GM18502 (cell line): ENCODE measurements at regions not wholly inside any gene's neighbourhood (a gene's known extent, or its start where the extent isn't known, plus 50 kb on each side); places are given as distances from the start of the nearest gene placed in this dataset.

ENCODE experiments used
- ATAC-seq: cut with Tn5 transposase; IDR thresholded peaks from one replicate; pipeline ENCODE4 v1.9.1; 2021; ENCODE audit warnings: mild to moderate bottlenecking; ENCODE audit not compliant: unreplicated experiment, poor library complexity

DNA sequence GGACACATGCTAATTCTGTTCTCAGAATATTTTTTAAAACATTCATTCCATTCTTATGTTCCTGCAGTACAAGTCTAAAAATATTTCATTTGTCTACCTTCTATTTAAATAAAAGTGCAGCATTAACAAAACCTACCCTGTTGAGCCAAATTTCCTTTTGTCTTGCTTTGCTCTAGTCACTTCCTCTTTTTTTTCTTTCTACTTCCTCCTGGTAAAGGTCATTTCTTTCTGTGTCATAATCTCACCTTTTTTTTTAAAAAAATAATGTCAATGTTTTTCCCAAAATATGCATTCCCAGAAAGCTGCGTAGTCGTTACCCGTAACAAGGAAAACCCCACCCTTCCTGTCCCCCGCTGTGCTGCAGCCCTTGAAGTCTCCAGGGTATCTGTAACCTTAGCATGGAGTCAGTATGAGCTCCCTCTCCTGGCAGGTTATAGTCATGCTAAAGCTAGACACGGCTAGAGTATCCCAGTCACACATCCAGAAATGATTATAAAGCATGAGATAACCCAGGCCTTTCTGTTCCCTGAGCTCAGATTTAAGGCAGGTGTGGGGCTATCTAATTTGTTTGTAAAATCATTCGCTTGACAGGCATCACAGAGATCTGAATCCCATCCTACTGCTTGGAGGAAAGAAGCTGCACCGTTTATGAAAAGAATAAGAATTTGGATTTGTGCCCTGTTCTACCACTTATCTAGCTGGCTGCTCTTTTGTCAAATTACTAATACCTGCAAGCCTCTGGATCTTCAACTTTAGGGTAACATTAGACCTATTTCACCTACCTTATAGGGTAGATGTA is 51.1 kb upstream of the EED start:
- ATAC-seq: peak; percentile 96

GRCh38 chr11:86192519-86193257 is 51.9 kb upstream of the EED start:
- peak; percentile 15 for ATAC-seq

- no peak for ATAC-seq
Observed at GRCh38 chr11:86191874-86192273, 52.7 kb upstream of the EED start.

- ATAC-seq: no peak
Observed at GRCh38 chr11:86187027-86187426, 57.5 kb upstream of the EED start.

- no peak for ATAC-seq
Observed at GRCh38 chr11:86186386-86186785, 58.2 kb upstream of the EED start.

- ATAC-seq: no peak
Observed at GRCh38 chr11:86185381-86185750, 59.2 kb upstream of the EED start.

DNA sequence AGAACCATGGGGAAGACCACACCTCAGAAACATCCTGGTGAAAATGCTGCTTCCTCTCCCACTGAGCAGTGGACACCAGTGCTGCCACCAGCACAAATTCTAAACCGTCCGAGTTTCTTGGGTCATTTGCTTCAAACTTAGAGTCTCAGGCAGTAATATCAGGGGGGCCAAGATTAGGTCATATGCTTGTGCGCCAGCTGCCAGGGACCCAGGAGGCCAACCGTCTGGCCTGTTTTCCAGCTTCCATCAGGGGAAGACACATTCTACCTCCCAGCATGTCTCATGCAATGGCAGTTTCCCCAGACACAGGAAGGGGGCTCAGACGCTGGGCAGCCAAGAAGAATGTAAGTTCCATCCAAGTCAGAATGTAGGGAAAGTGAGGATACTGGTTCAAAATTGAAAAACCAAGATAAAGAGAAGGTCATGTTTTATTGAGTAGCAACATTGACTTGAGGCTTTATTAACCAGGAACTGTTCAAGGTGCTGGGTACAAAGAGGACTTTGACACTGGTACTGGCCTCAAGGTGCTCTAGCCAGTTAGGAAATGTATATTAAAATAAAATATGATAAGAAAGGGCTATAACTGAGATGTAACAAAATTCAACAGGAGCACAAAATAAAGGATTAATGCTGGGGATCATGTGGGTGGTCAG is 59.7 kb upstream of the EED start:
- no peak for ATAC-seq

- ATAC-seq: peak; percentile 38
Observed at GRCh38 chr11:86183694-86184093, 60.9 kb upstream of the EED start.

DNA sequence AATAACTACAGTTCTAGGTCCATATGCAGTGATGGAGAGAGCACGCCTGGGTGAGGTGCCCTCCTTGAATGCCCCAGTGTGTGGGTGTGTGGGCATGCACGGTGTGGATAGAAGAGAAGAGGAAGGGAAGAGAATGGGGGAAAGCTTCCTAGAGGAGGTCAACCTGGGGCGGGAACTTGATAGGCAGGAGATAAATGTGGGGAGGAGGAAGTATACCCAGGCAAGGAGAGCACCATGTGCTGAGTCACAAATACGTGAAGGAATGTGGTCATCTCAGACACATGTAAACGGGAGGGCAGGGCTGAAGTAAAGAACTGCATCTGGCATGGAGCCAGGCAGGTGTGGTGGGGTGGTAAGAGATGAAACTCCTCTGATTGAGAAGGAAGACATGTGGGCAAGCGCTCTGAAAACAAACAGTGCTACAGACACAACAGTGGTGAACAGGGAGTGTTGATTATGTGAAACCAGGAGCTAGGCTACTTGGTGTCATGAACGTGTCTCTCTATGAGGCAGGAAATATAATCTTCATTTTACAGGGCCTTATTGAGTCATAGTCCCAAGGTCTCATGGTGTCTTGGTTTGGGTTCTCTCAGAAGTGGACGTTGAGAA is 61.5 kb upstream of the EED start:
- ATAC-seq: peak; percentile 87

- ATAC-seq: no peak
Observed at GRCh38 chr11:86181379-86181778, 63.2 kb upstream of the EED start.

DNA sequence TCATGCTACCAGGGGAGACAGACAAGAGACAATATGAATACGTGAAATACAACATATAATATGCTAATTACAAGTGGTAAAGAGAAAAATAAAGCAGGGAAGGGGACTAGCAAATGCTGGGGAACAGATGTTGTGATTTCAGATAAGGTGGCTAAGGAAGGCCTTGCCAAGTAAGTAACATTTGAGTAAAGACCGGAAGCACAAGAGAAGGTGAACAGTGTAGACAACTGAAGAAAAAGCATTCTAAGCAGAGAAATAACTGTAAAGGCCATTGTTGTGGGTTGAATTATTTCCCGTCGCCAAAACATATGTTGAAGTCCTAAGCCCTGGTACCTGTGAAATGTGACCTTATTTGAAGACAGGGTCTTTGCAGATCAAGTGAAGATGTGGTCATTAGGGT is 63.7 kb upstream of the EED start:
- no peak for ATAC-seq

GRCh38 chr11:86180423-86180822 is 64.1 kb upstream of the EED start:
- no peak for ATAC-seq

DNA sequence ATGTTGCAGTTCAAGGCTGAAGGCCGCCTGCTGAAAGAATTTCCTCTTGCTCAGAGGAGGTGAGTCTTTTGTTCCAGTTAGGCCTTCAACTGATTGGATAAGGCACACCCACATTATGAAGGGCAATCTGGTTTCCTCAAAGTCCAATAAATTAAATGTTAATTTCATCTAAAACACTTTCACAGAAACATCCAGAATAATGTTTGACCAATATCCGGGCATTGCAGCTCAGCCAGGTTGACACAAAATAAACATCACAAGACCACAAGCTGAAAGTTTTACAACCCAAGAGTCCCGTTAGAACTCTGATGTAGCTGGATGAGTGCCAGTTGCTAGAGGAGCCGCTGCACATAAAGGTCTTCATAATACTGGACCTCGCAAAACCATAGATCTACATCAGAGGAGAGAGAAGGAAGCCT is 64.9 kb upstream of the EED start:
- no peak for ATAC-seq

DNA sequence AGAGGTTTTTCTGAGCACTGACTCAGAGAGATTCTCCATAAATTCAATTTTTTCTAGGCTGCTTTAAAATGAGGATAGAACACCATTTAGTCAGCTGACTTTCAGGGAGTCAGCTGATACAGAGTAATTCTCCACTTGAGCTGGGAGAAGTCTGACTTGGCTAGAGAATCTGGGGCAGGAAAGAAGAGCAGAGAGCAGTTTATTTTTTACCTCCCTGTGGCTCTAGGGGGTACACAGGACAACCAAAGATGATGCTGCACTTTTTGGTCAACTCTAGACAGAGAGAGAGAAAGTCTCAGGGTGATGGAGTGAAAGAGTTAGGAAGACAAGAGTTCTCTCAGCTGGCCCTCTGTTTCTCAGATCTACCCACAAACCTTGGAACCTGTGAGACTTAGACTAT is 67.3 kb upstream of the EED start:
- no peak for ATAC-seq

GRCh38 chr11:86176165-86176884 is 68.2 kb upstream of the EED start:
- ATAC-seq: peak; percentile 82

GRCh38 chr11:86175626-86176025 is 68.9 kb upstream of the EED start:
- ATAC-seq: no peak

GRCh38 chr11:86175191-86175590 is 69.4 kb upstream of the EED start:
- ATAC-seq: no peak

DNA sequence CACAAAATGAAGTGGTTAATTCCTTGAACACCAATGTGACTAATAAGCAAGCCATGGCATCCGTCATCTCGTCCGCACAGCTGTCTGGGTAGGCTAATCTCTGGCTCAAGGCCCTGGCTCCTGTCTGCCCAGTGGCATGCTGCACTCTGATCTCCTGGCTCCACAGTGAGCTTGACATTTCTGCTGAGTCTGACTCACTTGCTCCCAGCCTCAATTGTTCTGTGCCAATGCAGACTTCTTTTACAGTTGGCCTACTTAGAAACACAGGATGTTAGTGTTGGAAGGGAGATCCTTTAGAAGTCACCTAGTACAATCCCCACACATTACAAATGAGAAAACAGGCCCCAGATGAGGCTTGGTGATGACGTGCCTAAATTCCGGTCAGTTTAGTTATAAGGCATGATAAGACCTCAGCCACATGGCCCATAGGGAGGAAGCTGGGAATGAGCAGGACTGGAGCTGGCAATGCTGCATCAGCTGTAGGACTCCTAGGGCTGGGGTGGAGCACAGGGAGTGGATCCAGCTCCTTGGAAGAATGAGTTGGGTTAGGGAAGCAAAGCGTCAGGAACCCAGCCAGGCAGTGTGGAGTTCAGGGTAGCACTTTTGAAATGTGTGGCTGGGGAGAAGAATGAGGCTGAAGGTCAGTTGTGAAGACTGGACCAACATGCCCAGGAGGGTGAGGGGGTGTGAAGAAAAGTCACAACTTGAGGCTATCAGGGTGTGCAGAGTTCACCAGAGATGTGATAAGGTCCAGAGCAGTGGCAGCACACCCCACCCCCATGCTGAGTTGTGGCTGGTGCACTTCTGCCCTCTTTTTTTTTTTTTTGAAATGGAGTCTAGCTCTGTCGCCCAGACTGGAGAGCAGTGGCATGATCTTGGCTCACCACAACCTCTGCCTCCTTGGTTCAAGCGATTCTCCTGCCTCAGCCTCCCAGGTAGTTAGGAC is 70.2 kb upstream of the EED start:
- ATAC-seq: no peak

DNA sequence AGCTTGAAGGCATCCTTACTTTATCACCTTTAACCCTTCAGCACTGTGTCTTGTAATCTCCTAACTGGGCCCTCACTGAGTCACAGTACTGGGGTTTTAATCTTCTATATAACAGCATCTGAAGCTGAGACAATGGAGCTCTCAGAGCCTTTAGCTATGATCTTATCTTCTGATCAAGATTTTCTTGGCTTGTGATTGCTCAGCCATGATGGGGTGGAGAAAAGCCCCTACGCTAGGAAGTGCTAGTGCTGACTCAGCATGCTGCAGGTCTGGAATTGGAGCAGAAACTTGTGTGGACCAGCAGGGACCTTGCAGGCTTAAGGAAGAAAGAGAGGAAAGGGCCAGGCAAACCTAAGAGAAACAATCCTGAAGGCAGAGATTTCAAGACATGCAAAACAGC is 71.7 kb upstream of the EED start:
- ATAC-seq: no peak
